ENCODE measurements at regions not wholly inside any gene's neighbourhood (a gene's known extent, or its start where the extent isn't known, plus 50 kb on each side); places are given as distances from the start of the nearest gene placed in this dataset.
"Not testable (repeated sequence)": the region's sequence is repeated elsewhere in the genome, so short reads cannot be mapped to it uniquely, and the experiment has no call there.

GRCh38 chr7:149703044-149703650, 70.2 kb downstream of the ZNF467 start:
- Histone ChIP-seq H3K27me3 (ENCODE audit: control insufficient read depth in 3 of 3, insufficient read depth in 3 of 3, low read length in 2 of 3) (no peaks in the 10 kb centered on the region), H3K4me3 (no peak overlapping the region)
- no peak for DNase-seq

GRCh38 chr7:149701495-149702240, 71.7 kb downstream of the ZNF467 start:
- TF ChIP-seq, protein P1, sequence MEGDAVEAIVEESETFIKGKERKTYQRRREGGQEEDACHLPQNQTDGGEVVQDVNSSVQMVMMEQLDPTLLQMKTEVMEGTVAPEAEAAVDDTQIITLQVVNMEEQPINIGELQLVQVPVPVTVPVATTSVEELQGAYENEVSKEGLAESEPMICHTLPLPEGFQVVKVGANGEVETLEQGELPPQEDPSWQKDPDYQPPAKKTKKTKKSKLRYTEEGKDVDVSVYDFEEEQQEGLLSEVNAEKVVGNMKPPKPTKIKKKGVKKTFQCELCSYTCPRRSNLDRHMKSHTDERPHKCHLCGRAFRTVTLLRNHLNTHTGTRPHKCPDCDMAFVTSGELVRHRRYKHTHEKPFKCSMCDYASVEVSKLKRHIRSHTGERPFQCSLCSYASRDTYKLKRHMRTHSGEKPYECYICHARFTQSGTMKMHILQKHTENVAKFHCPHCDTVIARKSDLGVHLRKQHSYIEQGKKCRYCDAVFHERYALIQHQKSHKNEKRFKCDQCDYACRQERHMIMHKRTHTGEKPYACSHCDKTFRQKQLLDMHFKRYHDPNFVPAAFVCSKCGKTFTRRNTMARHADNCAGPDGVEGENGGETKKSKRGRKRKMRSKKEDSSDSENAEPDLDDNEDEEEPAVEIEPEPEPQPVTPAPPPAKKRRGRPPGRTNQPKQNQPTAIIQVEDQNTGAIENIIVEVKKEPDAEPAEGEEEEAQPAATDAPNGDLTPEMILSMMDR (IDR thresholded peaks at IDR 0.05; ENCODE audit: control extremely low read depth, extremely low read depth), result no peak
- 93 to 96% methylated on average over 14 of the region's 14 CpGs for WGBS, 2 donors
- DNase-seq, result no peak
- H3K36me3 ChIP-seq (ENCODE audit: control insufficient read depth in 4 of 4, insufficient read depth in 4 of 4, low read length in 4 of 4), result no peaks in the 10 kb centered on the region
- H3K4me3 ChIP-seq, result no peak overlapping the region
- no peaks in the 10 kb centered on the region for H3K4me1 ChIP-seq (ENCODE audit: control insufficient read depth in 5 of 5, insufficient read depth in 5 of 5, low read length in 5 of 5)
- no peak overlapping the region for H3K9ac ChIP-seq (ENCODE audit: insufficient read depth in 1 of 2, low read length in 2 of 2)
- H3K27ac ChIP-seq (ENCODE audit: low read depth in 1 of 2, low read length in 1 of 2), result no peak overlapping the region
- H3K27me3 ChIP-seq (ENCODE audit: control insufficient read depth in 3 of 3, insufficient read depth in 3 of 3, low read length in 2 of 3), result peaks cover 0 to 3% (median 0%) of the 10 kb centered on the region in 3 donors
- peaks cover 0 to 11% (median 2%) of the 10 kb centered on the region in 4 donors for H3K9me3 ChIP-seq (ENCODE audit: control insufficient read depth in 4 of 4, insufficient read depth in 3 of 4, low read length in 3 of 4)
- no peak for ATAC-seq (ENCODE audit: insufficient read depth, low FRiP score)

More at GRCh38 chr7:149703044-149703650, 70.2 kb downstream of the ZNF467 start:
- no peaks in the 10 kb centered on the region for H3K4me1 ChIP-seq (ENCODE audit: control insufficient read depth in 5 of 5, insufficient read depth in 5 of 5, low read length in 5 of 5)
- ATAC-seq (ENCODE audit: insufficient read depth, low FRiP score), result no peak
- 74 to 78% methylated on average over 7 of the region's 7 CpGs for WGBS, 2 donors
- no peak overlapping the region for H3K27ac ChIP-seq (ENCODE audit: low read depth in 1 of 2, low read length in 1 of 2)
- TF ChIP-seq, protein P1 (IDR thresholded peaks at IDR 0.05; ENCODE audit: control extremely low read depth, extremely low read depth), result no peak
- H3K36me3 ChIP-seq (ENCODE audit: control insufficient read depth in 4 of 4, insufficient read depth in 4 of 4, low read length in 4 of 4), result no peaks in the 10 kb centered on the region
- H3K9ac ChIP-seq (ENCODE audit: insufficient read depth in 1 of 2, low read length in 2 of 2), result no peak overlapping the region
- peaks cover 0 to 11% (median 2%) of the 10 kb centered on the region in 4 donors for H3K9me3 ChIP-seq (ENCODE audit: control insufficient read depth in 4 of 4, insufficient read depth in 3 of 4, low read length in 3 of 4)

GRCh38 chr7:149697767-149698166, 75.6 kb downstream of the ZNF467 start:
- ATAC-seq (ENCODE audit: insufficient read depth, low FRiP score); H3K4me1 ChIP-seq (ENCODE audit: control insufficient read depth in 5 of 5, insufficient read depth in 5 of 5, low read length in 5 of 5); H3K9ac ChIP-seq (ENCODE audit: insufficient read depth in 1 of 2, low read length in 2 of 2); H3K36me3 ChIP-seq (ENCODE audit: control insufficient read depth in 4 of 4, insufficient read depth in 4 of 4, low read length in 4 of 4); H3K27ac ChIP-seq (ENCODE audit: low read depth in 1 of 2, low read length in 1 of 2); H3K4me3 ChIP-seq; DNase-seq: not testable (repeated sequence)
- WGBS, 2 donors, result 77 to 83% methylated on average over 5 of the region's 5 CpGs
- H3K27me3 ChIP-seq (ENCODE audit: control insufficient read depth in 3 of 3, insufficient read depth in 3 of 3, low read length in 2 of 3), result peaks cover 0 to 20% (median 11%) of the 10 kb centered on the region in 3 donors
- H3K9me3 ChIP-seq (ENCODE audit: control insufficient read depth in 4 of 4, insufficient read depth in 3 of 4, low read length in 3 of 4), result peaks cover 0 to 13% (median 2%) of the 10 kb centered on the region in 4 donors

GRCh38 chr7:149696280-149696679, 77.1 kb downstream of the ZNF467 start:
- no peak overlapping the region for H3K9ac ChIP-seq (ENCODE audit: insufficient read depth in 1 of 2, low read length in 2 of 2)

More at GRCh38 chr7:149696280-149696679, 77.1 kb downstream of the ZNF467 start:
- peaks cover 0 to 9% (median 2%) of the 10 kb centered on the region in 4 donors for H3K9me3 ChIP-seq (ENCODE audit: control insufficient read depth in 4 of 4, insufficient read depth in 3 of 4, low read length in 3 of 4)
- peaks cover 0 to 3% (median 0%) of the 10 kb centered on the region in 5 donors for H3K4me1 ChIP-seq (ENCODE audit: control insufficient read depth in 5 of 5, insufficient read depth in 5 of 5, low read length in 5 of 5)
- H3K4me3 ChIP-seq, result no peak overlapping the region
- TF ChIP-seq, protein P1 (IDR thresholded peaks at IDR 0.05; ENCODE audit: control extremely low read depth, extremely low read depth), result no peak
- peaks cover 0 to 21% (median 13%) of the 10 kb centered on the region in 3 donors for H3K27me3 ChIP-seq (ENCODE audit: control insufficient read depth in 3 of 3, insufficient read depth in 3 of 3, low read length in 2 of 3)
- no peaks in the 10 kb centered on the region for H3K36me3 ChIP-seq (ENCODE audit: control insufficient read depth in 4 of 4, insufficient read depth in 4 of 4, low read length in 4 of 4)
- 78 to 88% methylated on average over 3 of the region's 3 CpGs for WGBS, 2 donors
- ATAC-seq (ENCODE audit: insufficient read depth, low FRiP score), result no peak
- no peak for DNase-seq
- H3K27ac ChIP-seq (ENCODE audit: low read depth in 1 of 2, low read length in 1 of 2), result no peak overlapping the region

Measured in lung (tissue), 11 donors.